ENCODE measurements at regions not wholly inside any gene's neighbourhood (a gene's known extent, or its start where the extent isn't known, plus 50 kb on each side); places are given as distances from the start of the nearest gene placed in this dataset.

DNA sequence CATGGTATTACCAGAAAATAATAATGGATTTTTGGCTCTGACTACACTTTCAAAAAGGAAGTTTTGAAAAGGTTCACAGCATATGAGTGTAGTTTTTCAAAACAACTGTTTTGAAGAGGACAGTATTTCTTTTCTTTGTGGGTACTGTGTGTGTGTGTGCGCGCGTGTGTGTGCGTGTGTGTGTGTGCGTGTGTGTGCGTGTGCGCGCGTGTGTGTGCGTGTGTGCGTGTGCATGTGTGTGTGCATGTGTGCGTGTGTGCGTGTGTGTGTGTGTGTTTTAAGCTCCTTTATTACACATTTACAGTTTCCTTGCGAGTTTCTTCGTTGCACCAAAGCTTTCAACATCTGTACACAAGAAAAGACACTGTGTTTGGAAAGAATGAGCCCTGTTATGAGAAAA lies 755.4 kb downstream of the SH3BGRL start:
- TF ChIP-seq POLR2A (IDR thresholded peaks at IDR 0.05; ENCODE audit: low read depth, low read length), result no peak
- no peak for TF ChIP-seq PAX5 (IDR thresholded peaks at IDR 0.05; ENCODE audit: insufficient read depth, low read length, severe bottlenecking)
- no peak for TF ChIP-seq TAF1 (IDR thresholded peaks at IDR 0.05; ENCODE audit: low read depth, low read length)
- no peak for TF ChIP-seq POLR2AphosphoS5 (IDR thresholded peaks at IDR 0.05; ENCODE audit: low read depth, low read length)
- TF ChIP-seq SPI1 (IDR thresholded peaks at IDR 0.05; ENCODE audit: low read depth, low read length), result no peak

Measured in GM12891 (cell line).